Spleen (tissue), 7 donors: ENCODE measurements at regions not wholly inside any gene's neighbourhood (a gene's known extent, or its start where the extent isn't known, plus 50 kb on each side); places are given as distances from the start of the nearest gene placed in this dataset.

ENCODE experiments used
- POLR2A ChIP-seq, 3 donors: fragments of 450-650 bp; IDR thresholded peaks; one replicate each; pipeline ENCODE4 v1.5.1; 2017; ENCODE audit warnings: antibody characterized with exemption in 3 of 3, mild to moderate bottlenecking in 1 of 3
- POLR2AphosphoS5 ChIP-seq, 3 donors: sonication (generic); formaldehyde crosslinking; IDR thresholded peaks; one replicate each; pipeline ENCODE4 v1.5.1; 2017; ENCODE audit warnings: antibody characterized with exemption in 3 of 3
- TF ChIP-seq, protein P1 (sequence below), 11 experiments: fragments of 200-600 bp in 7 of 11; fragments of 450-650 bp in 4 of 11; sonication (generic) in 4 of 11; IDR thresholded peaks in 8 of 11; conservative IDR thresholded peaks in 3 of 11; 1 replicate in 7 of 11; 2 replicates in 4 of 11; pipeline versions ENCODE4 v1.4.0 to v1.8.0; 2016 to 2021; ENCODE audit warnings: antibody characterized with exemption in 11 of 11, inconsistent platforms in 4 of 11, mild to moderate bottlenecking in 1 of 11
- donor health status: DM: no; HTN: no; CAD: no; lungs with moderate emphysema.
- donor health status: DM: no; HTN: no; CAD: no.
- donor health status: DM: no; HTN: no; CAD: no.

DNA sequence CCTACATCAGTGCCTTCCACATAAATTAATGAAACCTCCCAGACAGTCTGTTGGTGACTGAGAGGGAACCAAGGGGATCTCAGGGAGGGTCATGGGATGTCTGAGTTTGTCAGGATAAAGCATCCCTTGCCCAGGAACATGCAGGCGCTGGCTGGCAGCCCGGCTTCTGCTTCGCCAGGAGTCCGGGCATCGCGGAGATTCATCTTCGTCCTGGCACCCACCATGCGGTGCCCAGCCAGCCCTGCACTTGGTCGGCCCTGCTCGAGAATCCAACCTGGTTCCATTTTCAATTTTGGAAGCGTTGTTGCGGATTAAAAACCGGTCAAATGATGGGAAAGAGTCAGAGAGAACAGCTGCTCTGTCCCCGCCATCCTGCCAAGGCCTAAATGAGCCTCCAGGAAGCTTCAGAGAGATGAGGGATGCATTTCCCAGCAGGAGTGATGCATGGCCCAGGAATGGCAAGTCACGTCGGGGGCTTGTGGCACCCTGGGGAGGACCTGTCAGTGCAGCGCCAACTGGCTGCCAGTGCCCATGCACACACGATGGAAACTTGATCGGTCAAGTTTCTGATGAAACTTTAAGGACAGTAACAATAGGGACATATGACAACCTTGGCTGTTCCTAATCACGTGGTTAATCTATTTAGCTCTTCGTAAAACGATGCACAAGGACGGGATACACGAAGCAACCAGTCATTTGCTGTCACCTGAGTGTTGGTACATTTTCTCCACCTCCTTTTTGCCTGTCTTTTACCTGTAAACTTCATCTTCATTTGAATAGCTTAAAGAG lies 260.8 kb upstream of the MKI67 start:
- TF ChIP-seq, protein P1, sequence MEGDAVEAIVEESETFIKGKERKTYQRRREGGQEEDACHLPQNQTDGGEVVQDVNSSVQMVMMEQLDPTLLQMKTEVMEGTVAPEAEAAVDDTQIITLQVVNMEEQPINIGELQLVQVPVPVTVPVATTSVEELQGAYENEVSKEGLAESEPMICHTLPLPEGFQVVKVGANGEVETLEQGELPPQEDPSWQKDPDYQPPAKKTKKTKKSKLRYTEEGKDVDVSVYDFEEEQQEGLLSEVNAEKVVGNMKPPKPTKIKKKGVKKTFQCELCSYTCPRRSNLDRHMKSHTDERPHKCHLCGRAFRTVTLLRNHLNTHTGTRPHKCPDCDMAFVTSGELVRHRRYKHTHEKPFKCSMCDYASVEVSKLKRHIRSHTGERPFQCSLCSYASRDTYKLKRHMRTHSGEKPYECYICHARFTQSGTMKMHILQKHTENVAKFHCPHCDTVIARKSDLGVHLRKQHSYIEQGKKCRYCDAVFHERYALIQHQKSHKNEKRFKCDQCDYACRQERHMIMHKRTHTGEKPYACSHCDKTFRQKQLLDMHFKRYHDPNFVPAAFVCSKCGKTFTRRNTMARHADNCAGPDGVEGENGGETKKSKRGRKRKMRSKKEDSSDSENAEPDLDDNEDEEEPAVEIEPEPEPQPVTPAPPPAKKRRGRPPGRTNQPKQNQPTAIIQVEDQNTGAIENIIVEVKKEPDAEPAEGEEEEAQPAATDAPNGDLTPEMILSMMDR (IDR thresholded peaks at IDR 0.05 in 8 of 11, conservative IDR thresholded peaks at IDR 0.05 in 3 of 11) = no peak
- TF ChIP-seq POLR2AphosphoS5 (IDR thresholded peaks at IDR 0.05) (no peak), POLR2A (IDR thresholded peaks at IDR 0.05) (no peak)
